Caco-2 (cell line): ENCODE measurements at regions not wholly inside any gene's neighbourhood (a gene's known extent, or its start where the extent isn't known, plus 50 kb on each side); places are given as distances from the start of the nearest gene placed in this dataset.

Experiments
- BruUV-seq: library from RNA; stranded (reverse); fragments of 400-500 nt; replicated peaks from 2 replicates; lab custom pipeline; 2021; lab: Mats Ljungman, UMichigan
- CTCF ChIA-PET: fragments of 300-600 bp; sonication (Branson Sonifier 250); formaldehyde crosslinking; loops from one replicate; lab custom pipeline; 2022; ENCODE audit warnings: antibody characterized with exemption; lab: Charles Lee
- POLR2A ChIA-PET: fragments of 300-600 bp; sonication (Branson Sonifier 250); formaldehyde crosslinking; loops from one replicate; lab custom pipeline; 2022; ENCODE audit warnings: antibody characterized with exemption; lab: Charles Lee
- DNase-seq, 2 experiments: peaks; one replicate each; pipeline versions ENCODE4 v3.0.0 to v3.0.0-alpha.2; 2020 to 2022
- H3K27me3 ChIP-seq: replicated peaks from 2 replicates; pipeline ENCODE4 v1.6.0; 2011; ENCODE audit warnings: low read length; ENCODE audit not compliant: control insufficient read depth, insufficient read depth
- H3K36me3 ChIP-seq: 2 replicates; pipeline ENCODE4 v1.5.1; 2011; ENCODE audit warnings: low read length; ENCODE audit not compliant: control insufficient read depth, insufficient read depth
- H3K4me1 ChIP-seq: fragments of 250-450 bp; sonication (Bioruptor Pico); 2 replicates; pipeline ENCODE4 v1.5.1; 2020; ENCODE audit warnings: mild to moderate bottlenecking
- H3K4me3 ChIP-seq: 2 replicates; pipeline ENCODE4 v1.5.1; 2011; ENCODE audit warnings: low read depth, mild to moderate bottlenecking, control low read depth, low read length
- H3K9me3 ChIP-seq: fragments of 250-450 bp; sonication (Bioruptor Pico); 2 replicates; pipeline ENCODE4 v1.5.1; 2020; ENCODE audit warnings: mild to moderate bottlenecking, moderate library complexity
- H3K27ac Mint-ChIP-seq: one replicate; pipeline ENCODE4 v1.8.0; 2022; ENCODE audit warnings: mixed read lengths; ENCODE audit not compliant: unreplicated experiment
- H3K27me3 Mint-ChIP-seq: one replicate; pipeline ENCODE4 v1.8.0; 2022; ENCODE audit warnings: mixed read lengths; ENCODE audit not compliant: insufficient read depth, unreplicated experiment
- H3K36me3 Mint-ChIP-seq: one replicate; pipeline ENCODE4 v1.8.0; 2022; ENCODE audit warnings: mild to moderate bottlenecking, mixed read lengths; ENCODE audit not compliant: insufficient read depth, unreplicated experiment
- H3K4me1 Mint-ChIP-seq: one replicate; pipeline ENCODE4 v1.8.0; 2022; ENCODE audit warnings: low read depth, mixed read lengths; ENCODE audit not compliant: unreplicated experiment
- H3K4me3 Mint-ChIP-seq: one replicate; pipeline ENCODE4 v1.8.0; 2022; ENCODE audit warnings: mild to moderate bottlenecking, moderate library complexity, mixed read lengths; ENCODE audit not compliant: unreplicated experiment
- H3K9me3 Mint-ChIP-seq: one replicate; pipeline ENCODE4 v1.8.0; 2022; ENCODE audit warnings: mixed read lengths; ENCODE audit not compliant: unreplicated experiment
- CTCF ChIP-seq, 2 experiments: fragments of 200-600 bp in 1 of 2; IDR thresholded peaks; 1 replicate in 1 of 2; 2 replicates in 1 of 2; pipeline versions ENCODE4 v1.5.1 to v1.8.0; 2011 to 2022; ENCODE audit warnings: antibody characterized with exemption in 1 of 2, control low read depth in 1 of 2, inconsistent platforms in 1 of 2, low read depth in 1 of 2, low read length in 1 of 2, mild to moderate bottlenecking in 1 of 2, moderate library complexity in 1 of 2; ENCODE audit not compliant: insufficient read depth in 1 of 2, severe bottlenecking in 1 of 2, unreplicated experiment in 1 of 2
- intact Hi-C: fragments of 100-400 bp; cut with micrococcal nuclease; formaldehyde crosslinking; loops from one replicate; pipeline ENCODE4 v1.10.0; 2022; ENCODE audit not compliant: unreplicated experiment

GRCh38 chr22:49487950-49488349 is 339.7 kb downstream of the BRD1 start:
- H3K36me3 ChIP-seq = no peaks in the 10 kb centered on the region
- ChIA-PET POLR2A (no interaction called here), CTCF (no interaction called here)
- Mint-ChIP-seq H3K27me3 (no peaks in the 10 kb centered on the region), H3K9me3 (no peaks in the 10 kb centered on the region), H3K4me3 (peak overlapping the region; percentile 18), H3K27ac (peak overlapping the region; percentile 69), H3K4me1 (peaks cover 7% of the 10 kb centered on the region), H3K36me3 (no peaks in the 10 kb centered on the region)
- no peak for TF ChIP-seq CTCF (IDR thresholded peaks at IDR 0.05; ENCODE audit: insufficient read depth in 1 of 2, low read depth in 1 of 2, low read length in 1 of 2, severe bottlenecking in 1 of 2, unreplicated experiment in 1 of 2)
- BruUV-seq = no TSS peak
- no peaks in the 10 kb centered on the region for H3K9me3 ChIP-seq
- peak; percentile 72 to 80 for DNase-seq
- no peak overlapping the region for H3K4me3 ChIP-seq
- no peaks in the 10 kb centered on the region for H3K27me3 ChIP-seq
- peaks cover 16% of the 10 kb centered on the region for H3K4me1 ChIP-seq
- intact Hi-C loops = loop anchor here (10.0 kb wide), 1 partner anchor 57 kb away; no protein-coding TSS in a partner anchor

DNA sequence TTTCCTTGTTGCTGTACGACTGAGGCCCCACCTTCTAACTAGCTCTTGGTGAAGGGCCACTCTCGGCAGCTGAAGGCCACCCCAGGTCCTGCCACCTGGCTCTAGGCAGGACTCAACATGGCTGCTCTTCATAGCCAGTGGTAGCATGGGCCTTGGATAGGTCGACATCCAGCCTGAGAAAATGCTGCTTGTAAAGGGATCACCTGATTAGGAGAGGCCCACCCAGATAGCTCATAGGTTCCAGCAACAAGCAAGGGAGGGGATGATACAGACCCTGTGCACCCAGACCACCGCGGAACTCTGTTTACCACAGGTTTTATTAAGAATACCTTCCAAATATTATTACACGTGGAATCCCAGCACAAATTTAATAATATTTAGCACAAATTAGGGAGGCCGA is 341.4 kb downstream of the BRD1 start:
- H3K4me3 Mint-ChIP-seq = no peak overlapping the region
- Histone ChIP-seq H3K36me3 (no peaks in the 10 kb centered on the region), H3K4me3 (no peak overlapping the region), H3K27me3 (no peaks in the 10 kb centered on the region), H3K4me1 (peaks cover 16% of the 10 kb centered on the region), H3K9me3 (no peaks in the 10 kb centered on the region)
- no peaks in the 10 kb centered on the region for H3K9me3 Mint-ChIP-seq
- no TSS peak for BruUV-seq
- no peaks in the 10 kb centered on the region for H3K36me3 Mint-ChIP-seq
- intact Hi-C loops = loop anchor here (10.0 kb wide), 1 partner anchor 59 kb away; no protein-coding TSS in a partner anchor
- peaks cover 7% of the 10 kb centered on the region for H3K4me1 Mint-ChIP-seq
- no peak for DNase-seq
- no peak for TF ChIP-seq CTCF (IDR thresholded peaks at IDR 0.05; ENCODE audit: insufficient read depth in 1 of 2, low read depth in 1 of 2, low read length in 1 of 2, severe bottlenecking in 1 of 2, unreplicated experiment in 1 of 2)
- H3K27me3 Mint-ChIP-seq = peaks cover under 1% of the 10 kb centered on the region
- ChIA-PET CTCF (no interaction called here), POLR2A (no interaction called here)
- H3K27ac Mint-ChIP-seq = no peak overlapping the region

GRCh38 chr22:49483946-49484345 is 343.7 kb downstream of the BRD1 start:
- no peak overlapping the region for H3K4me3 ChIP-seq
- no peaks in the 10 kb centered on the region for H3K27me3 ChIP-seq
- TF ChIP-seq CTCF (IDR thresholded peaks at IDR 0.05; ENCODE audit: insufficient read depth in 1 of 2, low read depth in 1 of 2, low read length in 1 of 2, severe bottlenecking in 1 of 2, unreplicated experiment in 1 of 2) = no peak
- BruUV-seq = no TSS peak
- Mint-ChIP-seq H3K27ac (no peak overlapping the region), H3K27me3 (peaks cover 4% of the 10 kb centered on the region), H3K9me3 (no peaks in the 10 kb centered on the region), H3K4me1 (peaks cover 7% of the 10 kb centered on the region), H3K4me3 (no peak overlapping the region), H3K36me3 (no peaks in the 10 kb centered on the region)
- intact Hi-C loops = loop anchor here (10.0 kb wide), 1 partner anchor 61 kb away; no protein-coding TSS in a partner anchor
- no peaks in the 10 kb centered on the region for H3K36me3 ChIP-seq
- POLR2A ChIA-PET = no interaction called here
- H3K4me1 ChIP-seq = peaks cover 16% of the 10 kb centered on the region
- CTCF ChIA-PET = no interaction called here
- no peak for DNase-seq
- no peaks in the 10 kb centered on the region for H3K9me3 ChIP-seq
